ENCODE measurements at regions not wholly inside any gene's neighbourhood (a gene's known extent, or its start where the extent isn't known, plus 50 kb on each side); places are given as distances from the start of the nearest gene placed in this dataset.

GRCh38 chr1:187244623-187245022 lies 415.9 kb downstream of the PLA2G4A start:
- Histone ChIP-seq H3K4me3 (ENCODE audit: low read depth, low read length, poor library complexity, severe bottlenecking) (no peak overlapping the region), H3K9me2 (ENCODE audit: insufficient read depth, low read length) (no peaks in the 10 kb centered on the region), H3K36me3 (ENCODE audit: insufficient read depth, low read length) (no peaks in the 10 kb centered on the region), H2AFZ (ENCODE audit: low read length) (no peak overlapping the region), H3K79me2 (ENCODE audit: insufficient read depth, low read depth, low read length) (no peaks in the 10 kb centered on the region), H3K9me3 (ENCODE audit: low read length) (no peaks in the 10 kb centered on the region), H4K20me1 (ENCODE audit: insufficient read depth, low read length) (no peaks in the 10 kb centered on the region), H3K4me2 (ENCODE audit: low read length) (no peak overlapping the region), H3K4me1 (ENCODE audit: insufficient read depth, low read length, poor library complexity, severe bottlenecking) (no peaks in the 10 kb centered on the region), H3K27ac (ENCODE audit: low read depth, low read length, poor library complexity, severe bottlenecking) (no peak overlapping the region)
- CTCF ChIA-PET (ENCODE audit: unreplicated experiment): no interaction called here
- no peak for DNase-seq (ENCODE audit: low spot score)
- no peak for TF ChIP-seq CTCF (conservative IDR thresholded peaks at IDR 0.05; ENCODE audit: low read length)
- no TSS peak for BruUV-seq (replicated peaks)
- POLR2A ChIA-PET: no interaction called here
- intact Hi-C loops (cut with micrococcal nuclease; ENCODE audit: unreplicated experiment): no loop called here

GRCh38 chr1:187245201-187245600 lies 416.5 kb downstream of the PLA2G4A start:
- H3K9me2 ChIP-seq (ENCODE audit: insufficient read depth, low read length): no peaks in the 10 kb centered on the region

GRCh38 chr1:187249196-187249595 lies 420.4 kb downstream of the PLA2G4A start:
- BruUV-seq (replicated peaks): no TSS peak
- Histone ChIP-seq H3K36me3 (ENCODE audit: insufficient read depth, low read length) (no peaks in the 10 kb centered on the region), H3K79me2 (ENCODE audit: insufficient read depth, low read depth, low read length) (no peaks in the 10 kb centered on the region), H3K27ac (ENCODE audit: low read depth, low read length, poor library complexity, severe bottlenecking) (no peak overlapping the region), H2AFZ (ENCODE audit: low read length) (no peak overlapping the region), H3K9me3 (ENCODE audit: low read length) (no peaks in the 10 kb centered on the region), H3K4me2 (ENCODE audit: low read length) (no peak overlapping the region), H3K4me3 (ENCODE audit: low read depth, low read length, poor library complexity, severe bottlenecking) (no peak overlapping the region), H3K4me1 (ENCODE audit: insufficient read depth, low read length, poor library complexity, severe bottlenecking) (no peaks in the 10 kb centered on the region), H3K9me2 (ENCODE audit: insufficient read depth, low read length) (no peaks in the 10 kb centered on the region), H4K20me1 (ENCODE audit: insufficient read depth, low read length) (no peaks in the 10 kb centered on the region)
- POLR2A ChIA-PET: interaction anchor here (1.2 kb wide), 1 partner anchor 13 kb away, joined by 3 read pairs; no protein-coding TSS in a partner anchor
- no peak for DNase-seq (ENCODE audit: low spot score)
- CTCF ChIA-PET (ENCODE audit: unreplicated experiment): no interaction called here
- TF ChIP-seq CTCF (conservative IDR thresholded peaks at IDR 0.05; ENCODE audit: low read length): no peak
- no peak for TF ChIP-seq EZH2phosphoT487 (IDR thresholded peaks at IDR 0.05; ENCODE audit: borderline replicate concordance, low read depth, low read length)
- intact Hi-C loops (cut with micrococcal nuclease; ENCODE audit: unreplicated experiment): no loop called here

More at GRCh38 chr1:187245201-187245600, 416.5 kb downstream of the PLA2G4A start:
- no peaks in the 10 kb centered on the region for H3K4me1 ChIP-seq (ENCODE audit: insufficient read depth, low read length, poor library complexity, severe bottlenecking)
- H3K9me3 ChIP-seq (ENCODE audit: low read length): no peaks in the 10 kb centered on the region
- intact Hi-C loops (cut with micrococcal nuclease; ENCODE audit: unreplicated experiment): no loop called here
- H3K27ac ChIP-seq (ENCODE audit: low read depth, low read length, poor library complexity, severe bottlenecking): no peak overlapping the region
- no peaks in the 10 kb centered on the region for H3K36me3 ChIP-seq (ENCODE audit: insufficient read depth, low read length)
- TF ChIP-seq EZH2phosphoT487 (IDR thresholded peaks at IDR 0.05; ENCODE audit: borderline replicate concordance, low read depth, low read length) (no peak), CTCF (conservative IDR thresholded peaks at IDR 0.05; ENCODE audit: low read length) (no peak)
- H3K4me2 ChIP-seq (ENCODE audit: low read length): no peak overlapping the region
- H2AFZ ChIP-seq (ENCODE audit: low read length): no peak overlapping the region
- DNase-seq (ENCODE audit: low spot score): no peak
- BruUV-seq (replicated peaks): no TSS peak
- no peaks in the 10 kb centered on the region for H4K20me1 ChIP-seq (ENCODE audit: insufficient read depth, low read length)
- no peaks in the 10 kb centered on the region for H3K79me2 ChIP-seq (ENCODE audit: insufficient read depth, low read depth, low read length)
- no peak overlapping the region for H3K4me3 ChIP-seq (ENCODE audit: low read depth, low read length, poor library complexity, severe bottlenecking)
- ChIA-PET POLR2A (no interaction called here), CTCF (ENCODE audit: unreplicated experiment) (no interaction called here)

Data from OCI-LY7 (cell line).